Activated naive CD8-positive, alpha-beta T cell treated with anti-CD3 and anti-CD28 coated beads for 36 hours (primary cell): ENCODE measurements at regions not wholly inside any gene's neighbourhood (a gene's known extent, or its start where the extent isn't known, plus 50 kb on each side); places are given as distances from the start of the nearest gene placed in this dataset.
"Not testable (repeated sequence)": the region's sequence is repeated elsewhere in the genome, so short reads cannot be mapped to it uniquely, and the experiment has no call there.

ENCODE experiments used
- DNase-seq: peaks from one replicate; pipeline ENCODE4 v3.0.0; 2021
- H3K27ac Mint-ChIP-seq: one replicate; pipeline ENCODE4 v1.8.0; 2022; ENCODE audit warnings: mild to moderate bottlenecking, moderate library complexity, mixed read lengths
- H3K27me3 Mint-ChIP-seq: one replicate; pipeline ENCODE4 v1.8.0; 2022; ENCODE audit warnings: mild to moderate bottlenecking, mixed read lengths
- H3K36me3 Mint-ChIP-seq: one replicate; pipeline ENCODE4 v1.8.0; 2021; ENCODE audit warnings: mild to moderate bottlenecking, mixed read lengths
- H3K4me1 Mint-ChIP-seq: one replicate; pipeline ENCODE4 v1.8.0; 2021; ENCODE audit warnings: mixed read lengths
- H3K4me3 Mint-ChIP-seq: one replicate; pipeline ENCODE4 v1.8.0; 2022; ENCODE audit warnings: mild to moderate bottlenecking, moderate library complexity, mixed read lengths
- H3K9me3 Mint-ChIP-seq: one replicate; pipeline ENCODE4 v1.8.0; 2022; ENCODE audit warnings: mixed read lengths

- H3K9me3 Mint-ChIP-seq, result no peaks in the 10 kb centered on the region
- H3K36me3 Mint-ChIP-seq, result no peaks in the 10 kb centered on the region
- no peaks in the 10 kb centered on the region for H3K4me1 Mint-ChIP-seq
- DNase-seq, result no peak
- no peak overlapping the region for H3K4me3 Mint-ChIP-seq
- H3K27ac Mint-ChIP-seq, result no peak overlapping the region
- H3K27me3 Mint-ChIP-seq, result no peaks in the 10 kb centered on the region
Measured at GRCh38 chr4:145266881-145267280, 86.5 kb upstream of the OTUD4 start.

- DNase-seq, result no peak
- Mint-ChIP-seq H3K4me3 (no peak overlapping the region), H3K27me3 (no peaks in the 10 kb centered on the region), H3K27ac (no peak overlapping the region), H3K4me1 (no peaks in the 10 kb centered on the region), H3K9me3 (peaks cover 5% of the 10 kb centered on the region), H3K36me3 (no peaks in the 10 kb centered on the region)
Measured at GRCh38 chr4:145260091-145260490, 79.7 kb upstream of the OTUD4 start.

- not testable (repeated sequence) for H3K4me1 Mint-ChIP-seq, H3K4me3 Mint-ChIP-seq, H3K36me3 Mint-ChIP-seq, H3K9me3 Mint-ChIP-seq, H3K27ac Mint-ChIP-seq, H3K27me3 Mint-ChIP-seq, DNase-seq
Measured at GRCh38 chr4:145255311-145255710, 74.9 kb upstream of the OTUD4 start.

GRCh38 chr4:145252190-145252589 is 71.8 kb upstream of the OTUD4 start:
- DNase-seq, result no peak
- no peaks in the 10 kb centered on the region for H3K4me1 Mint-ChIP-seq
- no peak overlapping the region for H3K4me3 Mint-ChIP-seq
- H3K27me3 Mint-ChIP-seq, result peaks cover 6% of the 10 kb centered on the region
- H3K27ac Mint-ChIP-seq, result no peak overlapping the region
- H3K9me3 Mint-ChIP-seq, result no peaks in the 10 kb centered on the region
- H3K36me3 Mint-ChIP-seq, result no peaks in the 10 kb centered on the region

GRCh38 chr4:145251391-145251790 is 71.0 kb upstream of the OTUD4 start:
- no peaks in the 10 kb centered on the region for H3K36me3 Mint-ChIP-seq
- H3K27me3 Mint-ChIP-seq, result peaks cover 6% of the 10 kb centered on the region
- no peak overlapping the region for H3K27ac Mint-ChIP-seq
- no peak overlapping the region for H3K4me3 Mint-ChIP-seq
- H3K4me1 Mint-ChIP-seq, result no peaks in the 10 kb centered on the region
- DNase-seq, result no peak
- H3K9me3 Mint-ChIP-seq, result no peaks in the 10 kb centered on the region

- peaks cover 6% of the 10 kb centered on the region for H3K27me3 Mint-ChIP-seq
- DNase-seq, result no peak
- no peak overlapping the region for H3K4me3 Mint-ChIP-seq
- H3K36me3 Mint-ChIP-seq, result no peaks in the 10 kb centered on the region
- H3K27ac Mint-ChIP-seq, result no peak overlapping the region
- no peaks in the 10 kb centered on the region for H3K4me1 Mint-ChIP-seq
- no peaks in the 10 kb centered on the region for H3K9me3 Mint-ChIP-seq
Measured at GRCh38 chr4:145248971-145249370, 68.6 kb upstream of the OTUD4 start.

GRCh38 chr4:145248502-145248901 is 68.1 kb upstream of the OTUD4 start:
- Mint-ChIP-seq H3K27me3 (peaks cover 6% of the 10 kb centered on the region), H3K9me3 (no peaks in the 10 kb centered on the region)

GRCh38 chr4:145234091-145234706 is 53.8 kb upstream of the OTUD4 start:
- H3K27me3 Mint-ChIP-seq, result no peaks in the 10 kb centered on the region
- no peaks in the 10 kb centered on the region for H3K36me3 Mint-ChIP-seq
- H3K4me3 Mint-ChIP-seq, result no peak overlapping the region
- no peak overlapping the region for H3K27ac Mint-ChIP-seq
- no peaks in the 10 kb centered on the region for H3K4me1 Mint-ChIP-seq
- no peaks in the 10 kb centered on the region for H3K9me3 Mint-ChIP-seq
- peak; percentile 44 for DNase-seq

More at GRCh38 chr4:145248502-145248901, 68.1 kb upstream of the OTUD4 start:
- no peak for DNase-seq
- Mint-ChIP-seq H3K36me3 (no peaks in the 10 kb centered on the region), H3K27ac (no peak overlapping the region), H3K4me3 (no peak overlapping the region), H3K4me1 (no peaks in the 10 kb centered on the region)

GRCh38 chr4:145231906-145232700 is 51.7 kb upstream of the OTUD4 start:
- Mint-ChIP-seq H3K36me3 (no peaks in the 10 kb centered on the region), H3K27me3 (no peaks in the 10 kb centered on the region), H3K9me3 (no peaks in the 10 kb centered on the region), H3K4me1 (no peaks in the 10 kb centered on the region), H3K4me3 (no peak overlapping the region), H3K27ac (no peak overlapping the region)
- no peak for DNase-seq

GRCh38 chr4:145230726-145231125 is 50.3 kb upstream of the OTUD4 start:
- Mint-ChIP-seq H3K4me1 (no peaks in the 10 kb centered on the region), H3K36me3 (no peaks in the 10 kb centered on the region), H3K4me3 (no peak overlapping the region), H3K27me3 (no peaks in the 10 kb centered on the region), H3K9me3 (no peaks in the 10 kb centered on the region), H3K27ac (no peak overlapping the region)
- no peak for DNase-seq
